Adrenal gland (tissue), 9 donors: ENCODE measurements at regions not wholly inside any gene's neighbourhood (a gene's known extent, or its start where the extent isn't known, plus 50 kb on each side); places are given as distances from the start of the nearest gene placed in this dataset.

Experiments used
- DNase-seq, 7 donors: peaks; one replicate each; pipeline ENCODE4 v3.0.0-alpha.2; 2019 to 2020
- H3K27ac ChIP-seq, 5 donors: fragments of 200-600 bp; sonication (generic) in 4 of 5; 1 replicate in 3 of 5; 2 replicates in 2 of 5; pipeline versions ENCODE4 v1.5.1 to v1.8.0; 2016 to 2020; ENCODE audit warnings: mild to moderate bottlenecking in 1 of 5
- H3K27me3 ChIP-seq: fragments of 200-600 bp; 2 replicates; pipeline ENCODE4 v1.8.0; 2021
- H3K36me3 ChIP-seq, 2 donors: fragments of 200-600 bp; replicated peaks in 1 of 2; 1 replicate in 1 of 2; 2 replicates in 1 of 2; pipeline versions ENCODE4 v1.5.1 to v1.8.0; 2018 to 2022
- H3K4me1 ChIP-seq, 2 donors: fragments of 200-600 bp; replicated peaks in 1 of 2; 1 replicate in 1 of 2; 2 replicates in 1 of 2; pipeline versions ENCODE4 v1.5.1 to v1.8.0; 2018 to 2021
- H3K4me3 ChIP-seq, 4 donors: fragments of 200-600 bp; sonication (generic) in 3 of 4; one replicate each; pipeline ENCODE4 v1.5.1; 2016 to 2018
- H3K9me3 ChIP-seq, 3 donors: fragments of 200-600 bp; sonication (generic) in 1 of 3; replicated peaks in 1 of 3; 1 replicate in 2 of 3; 2 replicates in 1 of 3; pipeline versions ENCODE4 v1.5.1 to v1.8.0; 2016 to 2021
- CTCF ChIP-seq, 6 experiments: fragments of 450-650 bp in 4 of 6; fragments of 200-600 bp in 2 of 6; sonication (generic) in 1 of 6; IDR thresholded peaks; 1 replicate in 5 of 6; 2 replicates in 1 of 6; pipeline versions ENCODE4 v1.5.1 to v1.8.0; 2016 to 2021; ENCODE audit warnings: antibody characterized with exemption in 6 of 6, mild to moderate bottlenecking in 2 of 6, moderate library complexity in 1 of 6
- POLR2A ChIP-seq, 2 donors: fragments of 450-650 bp; IDR thresholded peaks; one replicate each; pipeline ENCODE4 v1.6.1; 2017; ENCODE audit warnings: antibody characterized with exemption in 2 of 2, mild to moderate bottlenecking in 2 of 2, moderate library complexity in 1 of 2
- WGBS, 4 donors: extraction: QIAGEN DNeasy Blood & Tissue Kit in 2 of 4; methylation state at CpG; one replicate each; pipeline versions ENCODE4 v1.1.5 to v1.1.7; 2013 to 2017; 5-methylcytosine and 5-hydroxymethylcytosine counted together
- intact Hi-C, 2 donors: fragments of 100-400 bp; cut with DNase I; formaldehyde crosslinking; loops; one replicate each; pipeline versions ENCODE4 v1.14.1 to v1.15.0; 2022 to 2023
- donor health status: healthy with polysubstance abuse.
- donor health status: Bipolar disorder and iron deficiency.
- donor health status: DM: yes; HTN: yes; CAD: no.
- donor health status: DM: no; HTN: no; CAD: no.
- donor health status: DM: no; HTN: no; CAD: no.

GRCh38 chr5:92991581-92992067, 589.4 kb downstream of the NR2F1-AS1 start:
- Histone ChIP-seq H3K27me3 (no peaks in the 10 kb centered on the region), H3K27ac (no peak overlapping the region), H3K36me3 (no peaks in the 10 kb centered on the region), H3K4me3 (no peak overlapping the region), H3K9me3 (peaks cover 0 to 6% (median 0%) of the 10 kb centered on the region in 3 donors), H3K4me1 (no peaks in the 10 kb centered on the region)
- no peak for TF ChIP-seq POLR2A (IDR thresholded peaks at IDR 0.05)
- TF ChIP-seq CTCF (IDR thresholded peaks at IDR 0.05), result no peak
- intact Hi-C loops, result no loop called here
- no peak for DNase-seq
- 18 to 33% (median 26%) methylated on average over 3 of the region's 3 CpGs for WGBS, 4 donors

- no peak for DNase-seq
- Histone ChIP-seq H3K36me3 (no peaks in the 10 kb centered on the region), H3K27me3 (no peaks in the 10 kb centered on the region), H3K4me3 (no peak overlapping the region), H3K4me1 (no peaks in the 10 kb centered on the region), H3K27ac (no peak overlapping the region), H3K9me3 (peaks cover 0 to 6% (median 0%) of the 10 kb centered on the region in 3 donors)
- 73 to 77% (median 74%) methylated on average over 6 of the region's 6 CpGs for WGBS, 4 donors
- intact Hi-C loops, result no loop called here
- TF ChIP-seq CTCF (IDR thresholded peaks at IDR 0.05), result no peak
- no peak for TF ChIP-seq POLR2A (IDR thresholded peaks at IDR 0.05)
These were observed 590.2 kb downstream of the NR2F1-AS1 start for GRCh38 chr5:92990771-92991170.

- Histone ChIP-seq H3K9me3 (no peaks in the 10 kb centered on the region), H3K27ac (no peak overlapping the region), H3K4me3 (no peak overlapping the region), H3K36me3 (no peaks in the 10 kb centered on the region), H3K4me1 (no peaks in the 10 kb centered on the region), H3K27me3 (no peaks in the 10 kb centered on the region)
- DNase-seq, result no peak
- WGBS, 4 donors, result 51 to 69% (median 52%) methylated on average over 1 of the region's 1 CpG
- TF ChIP-seq POLR2A (IDR thresholded peaks at IDR 0.05) (no peak), CTCF (IDR thresholded peaks at IDR 0.05) (no peak)
- intact Hi-C loops, result no loop called here
These were observed 600.0 kb downstream of the NR2F1-AS1 start for GRCh38 chr5:92981001-92981400.

GRCh38 chr5:92980491-92980890, 600.5 kb downstream of the NR2F1-AS1 start:
- intact Hi-C loops, result no loop called here
- Histone ChIP-seq H3K4me3 (no peak overlapping the region), H3K4me1 (no peaks in the 10 kb centered on the region), H3K9me3 (no peaks in the 10 kb centered on the region), H3K36me3 (no peaks in the 10 kb centered on the region), H3K27me3 (no peaks in the 10 kb centered on the region), H3K27ac (no peak overlapping the region)
- TF ChIP-seq POLR2A (IDR thresholded peaks at IDR 0.05), result no peak
- DNase-seq, result no peak
- WGBS, 4 donors, result 72 to 86% (median 80%) methylated on average over 3 of the region's 3 CpGs

- Histone ChIP-seq H3K4me3 (no peak overlapping the region), H3K27me3 (no peaks in the 10 kb centered on the region), H3K4me1 (no peaks in the 10 kb centered on the region), H3K36me3 (no peaks in the 10 kb centered on the region), H3K27ac (no peak overlapping the region), H3K9me3 (no peaks in the 10 kb centered on the region)
- TF ChIP-seq CTCF (IDR thresholded peaks at IDR 0.05) (no peak), POLR2A (IDR thresholded peaks at IDR 0.05) (no peak)
- 46 to 59% (median 53%) methylated on average over 1 of the region's 1 CpG for WGBS, 4 donors
- no peak for DNase-seq
- intact Hi-C loops, result no loop called here
These were observed 601.3 kb downstream of the NR2F1-AS1 start for GRCh38 chr5:92979716-92980115.
